ENCODE measurements at regions not wholly inside any gene's neighbourhood (a gene's known extent, or its start where the extent isn't known, plus 50 kb on each side); places are given as distances from the start of the nearest gene placed in this dataset.

GRCh38 chr6:22783931-22784330, 214.6 kb downstream of the HDGFL1 start:
- Mint-ChIP-seq H3K9me3 (peaks cover 19% of the 10 kb centered on the region), H3K4me1 (ENCODE audit: low read depth) (no peaks in the 10 kb centered on the region), H3K27ac (no peak overlapping the region)

GRCh38 chr6:22784601-22785410, 215.4 kb downstream of the HDGFL1 start:
- Mint-ChIP-seq H3K4me1 (ENCODE audit: low read depth) (no peaks in the 10 kb centered on the region), H3K27me3 (no peaks in the 10 kb centered on the region), H3K27ac (no peak overlapping the region), H3K4me3 (no peak overlapping the region), H3K36me3 (ENCODE audit: low read depth) (no peaks in the 10 kb centered on the region), H3K9me3 (peaks cover 11% of the 10 kb centered on the region)
- DNase-seq = no peak

More at GRCh38 chr6:22783931-22784330, 214.6 kb downstream of the HDGFL1 start:
- no peaks in the 10 kb centered on the region for H3K36me3 Mint-ChIP-seq (ENCODE audit: low read depth)
- H3K27me3 Mint-ChIP-seq = no peaks in the 10 kb centered on the region
- DNase-seq = no peak
- no peak overlapping the region for H3K4me3 Mint-ChIP-seq

- no peak for DNase-seq
- no peak overlapping the region for H3K4me3 Mint-ChIP-seq
- H3K9me3 Mint-ChIP-seq = peaks cover 8% of the 10 kb centered on the region
- no peaks in the 10 kb centered on the region for H3K36me3 Mint-ChIP-seq (ENCODE audit: low read depth)
- no peaks in the 10 kb centered on the region for H3K4me1 Mint-ChIP-seq (ENCODE audit: low read depth)
- H3K27ac Mint-ChIP-seq = no peak overlapping the region
- no peaks in the 10 kb centered on the region for H3K27me3 Mint-ChIP-seq
These were observed 218.7 kb downstream of the HDGFL1 start for GRCh38 chr6:22788038-22788437.

GRCh38 chr6:22789315-22789714, 219.9 kb downstream of the HDGFL1 start:
- Mint-ChIP-seq H3K4me1 (ENCODE audit: low read depth) (no peaks in the 10 kb centered on the region), H3K27me3 (no peaks in the 10 kb centered on the region), H3K36me3 (ENCODE audit: low read depth) (no peaks in the 10 kb centered on the region), H3K27ac (no peak overlapping the region), H3K4me3 (no peak overlapping the region), H3K9me3 (peaks cover 8% of the 10 kb centered on the region)
- DNase-seq = no peak

GRCh38 chr6:22794844-22795243, 225.5 kb downstream of the HDGFL1 start:
- Mint-ChIP-seq H3K36me3 (ENCODE audit: low read depth) (no peaks in the 10 kb centered on the region), H3K4me1 (ENCODE audit: low read depth) (no peaks in the 10 kb centered on the region), H3K4me3 (no peak overlapping the region), H3K27me3 (no peaks in the 10 kb centered on the region), H3K9me3 (peaks cover 32% of the 10 kb centered on the region), H3K27ac (no peak overlapping the region)
- DNase-seq = no peak

- H3K36me3 Mint-ChIP-seq (ENCODE audit: low read depth) = no peaks in the 10 kb centered on the region
- H3K27ac Mint-ChIP-seq = no peak overlapping the region
- no peak overlapping the region for H3K4me3 Mint-ChIP-seq
- no peaks in the 10 kb centered on the region for H3K27me3 Mint-ChIP-seq
- no peak for DNase-seq
- H3K9me3 Mint-ChIP-seq = peaks cover 17% of the 10 kb centered on the region
- no peaks in the 10 kb centered on the region for H3K4me1 Mint-ChIP-seq (ENCODE audit: low read depth)
These were observed 231.1 kb downstream of the HDGFL1 start for GRCh38 chr6:22800451-22800850.

- Mint-ChIP-seq H3K36me3 (ENCODE audit: low read depth) (no peaks in the 10 kb centered on the region), H3K9me3 (peaks cover 7% of the 10 kb centered on the region), H3K4me3 (no peak overlapping the region), H3K27me3 (no peaks in the 10 kb centered on the region), H3K27ac (no peak overlapping the region), H3K4me1 (ENCODE audit: low read depth) (no peaks in the 10 kb centered on the region)
- DNase-seq = no peak
These were observed 232.5 kb downstream of the HDGFL1 start for GRCh38 chr6:22801831-22802230.

GRCh38 chr6:22804620-22805261, 235.4 kb downstream of the HDGFL1 start:
- Mint-ChIP-seq H3K4me1 (ENCODE audit: low read depth) (no peaks in the 10 kb centered on the region), H3K36me3 (ENCODE audit: low read depth) (no peaks in the 10 kb centered on the region), H3K27me3 (no peaks in the 10 kb centered on the region), H3K4me3 (no peak overlapping the region), H3K27ac (no peak overlapping the region), H3K9me3 (no peaks in the 10 kb centered on the region)
- DNase-seq = no peak

GRCh38 chr6:22807261-22807660, 237.9 kb downstream of the HDGFL1 start:
- Mint-ChIP-seq H3K36me3 (ENCODE audit: low read depth) (no peaks in the 10 kb centered on the region), H3K4me1 (ENCODE audit: low read depth) (no peaks in the 10 kb centered on the region), H3K9me3 (peaks cover 2% of the 10 kb centered on the region), H3K4me3 (no peak overlapping the region), H3K27me3 (no peaks in the 10 kb centered on the region), H3K27ac (no peak overlapping the region)
- DNase-seq = no peak

GRCh38 chr6:22807818-22808217, 238.5 kb downstream of the HDGFL1 start:
- H3K4me3 Mint-ChIP-seq = no peak overlapping the region
- no peak for DNase-seq
- peaks cover 2% of the 10 kb centered on the region for H3K9me3 Mint-ChIP-seq
- H3K27ac Mint-ChIP-seq = no peak overlapping the region
- no peaks in the 10 kb centered on the region for H3K4me1 Mint-ChIP-seq (ENCODE audit: low read depth)
- no peaks in the 10 kb centered on the region for H3K27me3 Mint-ChIP-seq
- no peaks in the 10 kb centered on the region for H3K36me3 Mint-ChIP-seq (ENCODE audit: low read depth)

- Mint-ChIP-seq H3K36me3 (ENCODE audit: low read depth) (no peaks in the 10 kb centered on the region), H3K4me1 (ENCODE audit: low read depth) (no peaks in the 10 kb centered on the region)
- DNase-seq = no peak
These were observed 239.1 kb downstream of the HDGFL1 start for GRCh38 chr6:22808466-22808865.

GRCh38 chr6:22809370-22809769, 240.0 kb downstream of the HDGFL1 start:
- Mint-ChIP-seq H3K4me1 (ENCODE audit: low read depth) (no peaks in the 10 kb centered on the region), H3K27ac (no peak overlapping the region), H3K36me3 (ENCODE audit: low read depth) (no peaks in the 10 kb centered on the region), H3K27me3 (no peaks in the 10 kb centered on the region), H3K9me3 (peaks cover 2% of the 10 kb centered on the region), H3K4me3 (no peak overlapping the region)
- no peak for DNase-seq

More at GRCh38 chr6:22808466-22808865, 239.1 kb downstream of the HDGFL1 start:
- no peaks in the 10 kb centered on the region for H3K27me3 Mint-ChIP-seq
- no peak overlapping the region for H3K27ac Mint-ChIP-seq
- H3K9me3 Mint-ChIP-seq = peaks cover 2% of the 10 kb centered on the region
- no peak overlapping the region for H3K4me3 Mint-ChIP-seq

GRCh38 chr6:22819209-22819608, 249.8 kb downstream of the HDGFL1 start:
- Mint-ChIP-seq H3K4me3 (no peak overlapping the region), H3K27me3 (no peaks in the 10 kb centered on the region), H3K9me3 (no peaks in the 10 kb centered on the region), H3K36me3 (ENCODE audit: low read depth) (no peaks in the 10 kb centered on the region), H3K27ac (no peak overlapping the region), H3K4me1 (ENCODE audit: low read depth) (no peaks in the 10 kb centered on the region)
- DNase-seq = no peak

- no peaks in the 10 kb centered on the region for H3K27me3 Mint-ChIP-seq
- no peak for DNase-seq
- H3K4me1 Mint-ChIP-seq (ENCODE audit: low read depth) = no peaks in the 10 kb centered on the region
- H3K27ac Mint-ChIP-seq = no peak overlapping the region
- no peaks in the 10 kb centered on the region for H3K9me3 Mint-ChIP-seq
- H3K36me3 Mint-ChIP-seq (ENCODE audit: low read depth) = no peaks in the 10 kb centered on the region
- no peak overlapping the region for H3K4me3 Mint-ChIP-seq
These were observed 252.4 kb downstream of the HDGFL1 start for GRCh38 chr6:22821664-22822320.

- Mint-ChIP-seq H3K27me3 (no peaks in the 10 kb centered on the region), H3K4me1 (ENCODE audit: low read depth) (no peaks in the 10 kb centered on the region), H3K9me3 (no peaks in the 10 kb centered on the region), H3K27ac (no peak overlapping the region), H3K4me3 (no peak overlapping the region), H3K36me3 (ENCODE audit: low read depth) (no peaks in the 10 kb centered on the region)
- DNase-seq = no peak
These were observed 255.8 kb downstream of the HDGFL1 start for GRCh38 chr6:22825210-22825609.
